Stomach (tissue), 8 donors: ENCODE measurements at regions not wholly inside any gene's neighbourhood (a gene's known extent, or its start where the extent isn't known, plus 50 kb on each side); places are given as distances from the start of the nearest gene placed in this dataset.

ENCODE experiments used
- DNase-seq, 2 donors: peaks; one replicate each; pipeline versions ENCODE4 v3.0.0 to v3.0.0-alpha.2; 2013 to 2019
- H3K27ac ChIP-seq, 5 donors: fragments of 200-600 bp in 4 of 5; sonication (generic) in 4 of 5; one replicate each; pipeline ENCODE4 v1.5.1; 2013 to 2019; ENCODE audit warnings: mild to moderate bottlenecking in 1 of 5, moderate library complexity in 1 of 5
- H3K27me3 ChIP-seq, 3 donors: fragments of 200-600 bp; sonication (generic); one replicate each; pipeline ENCODE4 v1.5.1; 2017 to 2019; ENCODE audit warnings: mixed run types in 1 of 3
- H3K36me3 ChIP-seq, 4 donors: fragments of 200-600 bp; sonication (generic); 1 replicate in 3 of 4; 2 replicates in 1 of 4; pipeline ENCODE4 v1.5.1; 2016 to 2019
- H3K4me1 ChIP-seq, 4 donors: fragments of 200-600 bp; sonication (generic); one replicate each; pipeline ENCODE4 v1.5.1; 2016 to 2019
- H3K4me3 ChIP-seq, 4 donors: fragments of 200-600 bp; sonication (generic) in 3 of 4; one replicate each; pipeline ENCODE4 v1.5.1; 2016 to 2019; ENCODE audit warnings: mild to moderate bottlenecking in 1 of 4
- H3K9me3 ChIP-seq, 4 donors: fragments of 200-600 bp; sonication (generic); one replicate each; pipeline ENCODE4 v1.5.1; 2016 to 2019
- CTCF ChIP-seq, 7 experiments: fragments of 450-650 bp in 4 of 7; fragments of 200-600 bp in 3 of 7; sonication (generic) in 3 of 7; IDR thresholded peaks; one replicate each; pipeline ENCODE4 v1.5.1; 2016 to 2019; ENCODE audit warnings: antibody characterized with exemption in 7 of 7, control low read depth in 2 of 7, mild to moderate bottlenecking in 1 of 7
- EP300 ChIP-seq: sonication (generic); formaldehyde crosslinking; IDR thresholded peaks from one replicate; pipeline ENCODE4 v1.6.1; 2017; ENCODE audit warnings: antibody characterized with exemption
- POLR2A ChIP-seq, 4 donors: fragments of 450-650 bp; IDR thresholded peaks; one replicate each; pipeline ENCODE4 v1.6.1; 2016; ENCODE audit warnings: antibody characterized with exemption in 4 of 4, control low read depth in 2 of 4, mild to moderate bottlenecking in 1 of 4, moderate library complexity in 1 of 4
- POLR2AphosphoS5 ChIP-seq, 3 donors: sonication (generic); formaldehyde crosslinking; IDR thresholded peaks; one replicate each; pipeline ENCODE4 v1.6.1; 2016; ENCODE audit warnings: antibody characterized with exemption in 3 of 3
- WGBS, 5 donors: extraction: QIAGEN DNeasy Blood & Tissue Kit in 3 of 5; methylation state at CpG; one replicate each; pipeline versions ENCODE4 v1.1.5 to v1.1.7; 2013 to 2018; 5-methylcytosine and 5-hydroxymethylcytosine counted together
- intact Hi-C: fragments of 100-400 bp; cut with DNase I; formaldehyde crosslinking; loops from one replicate; pipeline ENCODE4 v1.15.1; 2023; ENCODE audit warnings: low total_unique reads
- donor health status: healthy with polysubstance abuse.
- donor health status: Bipolar disorder and iron deficiency.
- donor health status: healthy.

GRCh38 chrX:4197971-4198370 lies 484.5 kb upstream of the PRKX start:
- Histone ChIP-seq H3K4me1 (no peaks in the 10 kb centered on the region), H3K36me3 (no peaks in the 10 kb centered on the region), H3K27ac (no peak overlapping the region), H3K27me3 (no peaks in the 10 kb centered on the region), H3K4me3 (no peak overlapping the region), H3K9me3 (no peaks in the 10 kb centered on the region)
- intact Hi-C loops = no loop called here
- DNase-seq = no peak
- WGBS, 5 donors = 88 to 92% (median 91%) methylated on average over 6 of the region's 6 CpGs
- TF ChIP-seq EP300 (no peak), CTCF (IDR thresholded peaks at IDR 0.05) (no peak), POLR2A (IDR thresholded peaks at IDR 0.05) (no peak), POLR2AphosphoS5 (IDR thresholded peaks at IDR 0.05) (no peak)

GRCh38 chrX:4193500-4194155 lies 480.2 kb upstream of the PRKX start:
- H3K27me3 ChIP-seq = no peaks in the 10 kb centered on the region
- WGBS, 5 donors = 83 to 90% (median 88%) methylated on average over 6 of the region's 6 CpGs
- H3K27ac ChIP-seq = no peak overlapping the region
- H3K4me3 ChIP-seq = no peak overlapping the region
- no peaks in the 10 kb centered on the region for H3K9me3 ChIP-seq
- intact Hi-C loops = no loop called here
- TF ChIP-seq CTCF (IDR thresholded peaks at IDR 0.05) (no peak), POLR2A (IDR thresholded peaks at IDR 0.05) (no peak)
- no peaks in the 10 kb centered on the region for H3K4me1 ChIP-seq
- DNase-seq = no peak
- H3K36me3 ChIP-seq = no peaks in the 10 kb centered on the region

GRCh38 chrX:4186331-4186730 lies 472.9 kb upstream of the PRKX start:
- no peaks in the 10 kb centered on the region for H3K36me3 ChIP-seq
- TF ChIP-seq POLR2A (IDR thresholded peaks at IDR 0.05) (no peak), EP300 (no peak), POLR2AphosphoS5 (IDR thresholded peaks at IDR 0.05) (no peak), CTCF (IDR thresholded peaks at IDR 0.05) (no peak)
- H3K27me3 ChIP-seq = no peaks in the 10 kb centered on the region
- WGBS, 5 donors = 41 to 59% (median 51%) methylated on average over 2 of the region's 2 CpGs
- no peak for DNase-seq
- intact Hi-C loops = no loop called here
- H3K27ac ChIP-seq = no peak overlapping the region
- peaks cover 0 to 4% (median 0%) of the 10 kb centered on the region in 4 donors for H3K9me3 ChIP-seq
- no peak overlapping the region for H3K4me3 ChIP-seq
- no peaks in the 10 kb centered on the region for H3K4me1 ChIP-seq

DNA sequence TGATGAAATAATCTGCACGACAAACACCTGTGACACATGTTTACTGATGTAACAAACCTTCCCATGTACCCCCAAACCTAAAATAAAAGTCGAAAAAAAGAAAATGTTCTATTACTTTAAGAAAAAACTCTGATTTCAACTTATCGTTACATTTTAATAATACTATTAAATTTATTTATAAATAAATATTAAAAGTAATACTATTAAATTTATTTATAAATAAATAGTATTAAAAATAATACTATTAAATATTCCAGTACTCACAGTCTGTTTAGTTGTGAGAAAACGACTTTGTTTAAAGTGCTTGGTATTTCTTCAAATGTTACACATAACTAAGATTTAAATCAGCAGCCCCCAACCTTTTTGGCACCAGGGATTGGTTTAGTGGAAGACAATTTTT lies 471.6 kb upstream of the PRKX start:
- 75 to 88% (median 82%) methylated on average over 4 of the region's 4 CpGs for WGBS, 5 donors
- no peak for DNase-seq
- no peaks in the 10 kb centered on the region for H3K27me3 ChIP-seq

More for the DNA sequence above, 471.6 kb upstream of the PRKX start:
- TF ChIP-seq POLR2A (IDR thresholded peaks at IDR 0.05) = no peak
- no peak for TF ChIP-seq EP300
- TF ChIP-seq POLR2AphosphoS5 (IDR thresholded peaks at IDR 0.05) = no peak
- no peak for TF ChIP-seq CTCF (IDR thresholded peaks at IDR 0.05)
- Histone ChIP-seq H3K27ac (no peak overlapping the region), H3K4me1 (no peaks in the 10 kb centered on the region), H3K4me3 (no peak overlapping the region), H3K9me3 (peaks cover 0 to 4% (median 0%) of the 10 kb centered on the region in 4 donors), H3K36me3 (no peaks in the 10 kb centered on the region)
- intact Hi-C loops = no loop called here
